ENCODE measurements at regions not wholly inside any gene's neighbourhood (a gene's known extent, or its start where the extent isn't known, plus 50 kb on each side); places are given as distances from the start of the nearest gene placed in this dataset.

DNA sequence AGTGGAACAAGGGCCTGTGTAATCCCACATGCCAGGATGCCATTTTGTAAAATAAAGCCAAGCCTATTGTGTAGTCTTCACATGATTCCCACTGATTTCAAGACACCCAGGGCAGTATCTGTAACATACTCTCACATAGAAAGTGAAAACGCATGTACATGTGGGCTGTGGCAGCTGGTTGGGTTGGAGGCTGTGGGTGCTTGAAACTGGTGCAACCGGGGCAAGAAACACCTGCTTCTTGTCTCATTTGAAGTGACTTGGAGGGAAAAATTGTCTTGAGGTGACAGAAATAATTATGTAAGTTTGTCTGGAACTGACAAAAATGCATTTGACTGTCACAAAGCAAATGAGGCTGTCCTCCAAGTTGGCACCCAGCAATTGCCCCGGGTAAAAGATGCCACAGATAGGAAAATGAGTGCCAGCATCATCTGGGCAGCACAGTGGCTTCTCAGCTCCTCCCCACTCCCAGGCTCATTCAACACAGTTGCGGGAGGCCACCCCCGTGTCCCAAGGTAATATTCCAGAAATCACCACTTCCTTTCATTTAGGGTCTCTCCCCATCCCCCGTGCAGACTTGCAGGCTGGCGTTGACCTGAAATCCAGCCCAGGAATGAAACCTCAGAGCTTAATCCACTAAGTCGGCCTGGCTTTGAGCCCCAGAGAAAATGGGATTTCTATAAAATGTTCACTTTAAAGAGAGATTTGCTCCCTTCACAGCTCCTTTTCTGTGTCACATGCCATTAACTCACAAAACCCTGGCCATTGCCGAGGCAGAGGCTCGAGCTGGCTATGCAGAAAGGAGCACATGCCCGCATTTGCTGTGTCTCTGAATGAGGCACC is 293.9 kb upstream of the PARD3B start:
- TF ChIP-seq, protein P1, sequence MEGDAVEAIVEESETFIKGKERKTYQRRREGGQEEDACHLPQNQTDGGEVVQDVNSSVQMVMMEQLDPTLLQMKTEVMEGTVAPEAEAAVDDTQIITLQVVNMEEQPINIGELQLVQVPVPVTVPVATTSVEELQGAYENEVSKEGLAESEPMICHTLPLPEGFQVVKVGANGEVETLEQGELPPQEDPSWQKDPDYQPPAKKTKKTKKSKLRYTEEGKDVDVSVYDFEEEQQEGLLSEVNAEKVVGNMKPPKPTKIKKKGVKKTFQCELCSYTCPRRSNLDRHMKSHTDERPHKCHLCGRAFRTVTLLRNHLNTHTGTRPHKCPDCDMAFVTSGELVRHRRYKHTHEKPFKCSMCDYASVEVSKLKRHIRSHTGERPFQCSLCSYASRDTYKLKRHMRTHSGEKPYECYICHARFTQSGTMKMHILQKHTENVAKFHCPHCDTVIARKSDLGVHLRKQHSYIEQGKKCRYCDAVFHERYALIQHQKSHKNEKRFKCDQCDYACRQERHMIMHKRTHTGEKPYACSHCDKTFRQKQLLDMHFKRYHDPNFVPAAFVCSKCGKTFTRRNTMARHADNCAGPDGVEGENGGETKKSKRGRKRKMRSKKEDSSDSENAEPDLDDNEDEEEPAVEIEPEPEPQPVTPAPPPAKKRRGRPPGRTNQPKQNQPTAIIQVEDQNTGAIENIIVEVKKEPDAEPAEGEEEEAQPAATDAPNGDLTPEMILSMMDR (IDR thresholded peaks at IDR 0.05): no peak
- TF ChIP-seq EP300 (IDR thresholded peaks at IDR 0.05): no peak
- TF ChIP-seq POLR2A (IDR thresholded peaks at IDR 0.05): no peak
